ENCODE measurements at regions not wholly inside any gene's neighbourhood (a gene's known extent, or its start where the extent isn't known, plus 50 kb on each side); places are given as distances from the start of the nearest gene placed in this dataset.

DNA sequence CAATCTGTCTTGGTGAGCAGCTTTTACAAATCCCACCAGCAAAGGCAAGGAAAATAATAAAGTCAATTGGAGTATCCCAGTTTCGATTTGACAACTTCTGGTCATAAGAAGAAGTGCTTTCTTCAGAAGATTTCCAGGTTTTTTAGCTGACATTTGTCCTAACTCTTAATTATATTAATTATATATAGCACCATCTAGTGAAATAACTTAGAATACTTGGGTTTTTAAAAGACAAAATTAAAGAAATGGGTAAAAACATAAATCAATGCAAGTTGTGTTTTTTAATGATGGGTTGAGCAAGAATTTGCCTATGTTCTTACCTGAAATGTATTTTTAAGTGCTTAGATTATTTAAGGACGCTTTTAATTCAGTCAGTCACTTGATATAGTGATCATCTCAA is 421.8 kb downstream of the ACTL7B start:
- peak; percentile 61 for FAIRE-seq
- ChIA-PET POLR2A (no interaction called here), CTCF (interaction anchor here (0.6 to 2.9 kb wide), 11 partner anchors 10 to 1012 kb away, joined by 3 to 10 read pairs (median 3); no protein-coding TSS in a partner anchor)
- no peak for TF ChIP-seq EZH2 (IDR thresholded peaks at IDR 0.05; ENCODE audit: borderline replicate concordance, low read depth, low read length, severe bottlenecking)
- TF ChIP-seq POLR2AphosphoS5 (IDR thresholded peaks at IDR 0.05; ENCODE audit: insufficient read depth, low read depth, low read length): no peak
- TF ChIP-seq MYC (IDR thresholded peaks at IDR 0.05; ENCODE audit: low read depth, low read length): no peak
- no peak for TF ChIP-seq MAX (IDR thresholded peaks at IDR 0.05; ENCODE audit: insufficient read depth, insufficient read length)
- no peak for TF ChIP-seq POLR2A (IDR thresholded peaks at IDR 0.05; ENCODE audit: low read depth, low read length)
- TF ChIP-seq FOS (IDR thresholded peaks at IDR 0.05; ENCODE audit: borderline replicate concordance, insufficient read depth, low read length): no peak
- no peak for TF ChIP-seq GATA2 (IDR thresholded peaks at IDR 0.05; ENCODE audit: insufficient read depth, insufficient read length, low read depth, low read length)
- TF ChIP-seq, protein P1, sequence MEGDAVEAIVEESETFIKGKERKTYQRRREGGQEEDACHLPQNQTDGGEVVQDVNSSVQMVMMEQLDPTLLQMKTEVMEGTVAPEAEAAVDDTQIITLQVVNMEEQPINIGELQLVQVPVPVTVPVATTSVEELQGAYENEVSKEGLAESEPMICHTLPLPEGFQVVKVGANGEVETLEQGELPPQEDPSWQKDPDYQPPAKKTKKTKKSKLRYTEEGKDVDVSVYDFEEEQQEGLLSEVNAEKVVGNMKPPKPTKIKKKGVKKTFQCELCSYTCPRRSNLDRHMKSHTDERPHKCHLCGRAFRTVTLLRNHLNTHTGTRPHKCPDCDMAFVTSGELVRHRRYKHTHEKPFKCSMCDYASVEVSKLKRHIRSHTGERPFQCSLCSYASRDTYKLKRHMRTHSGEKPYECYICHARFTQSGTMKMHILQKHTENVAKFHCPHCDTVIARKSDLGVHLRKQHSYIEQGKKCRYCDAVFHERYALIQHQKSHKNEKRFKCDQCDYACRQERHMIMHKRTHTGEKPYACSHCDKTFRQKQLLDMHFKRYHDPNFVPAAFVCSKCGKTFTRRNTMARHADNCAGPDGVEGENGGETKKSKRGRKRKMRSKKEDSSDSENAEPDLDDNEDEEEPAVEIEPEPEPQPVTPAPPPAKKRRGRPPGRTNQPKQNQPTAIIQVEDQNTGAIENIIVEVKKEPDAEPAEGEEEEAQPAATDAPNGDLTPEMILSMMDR (IDR thresholded peaks at IDR 0.05; ENCODE audit: extremely low read depth in 1 of 2, insufficient read depth in 1 of 2, low read depth in 1 of 2, low read length in 2 of 2): no peak
- TF ChIP-seq JUN (IDR thresholded peaks at IDR 0.05; ENCODE audit: borderline replicate concordance, insufficient read depth, insufficient read length, low read depth): no peak
- Histone ChIP-seq H3K4me3 (replicated peaks in 1 of 3; ENCODE audit: insufficient read depth in 1 of 3, low read depth in 1 of 3, low read length in 3 of 3) (no peak overlapping the region), H4K20me1 (replicated peaks; ENCODE audit: control insufficient read depth, extremely low read depth, insufficient read depth, low read length) (no peaks in the 10 kb centered on the region), H3K79me2 (ENCODE audit: control insufficient read depth, insufficient read depth, low read length) (no peaks in the 10 kb centered on the region), H3K9me3 (replicated peaks; ENCODE audit: control insufficient read depth, insufficient read depth, low read length) (no peaks in the 10 kb centered on the region), H3K27ac (ENCODE audit: insufficient read depth, low read depth, low read length) (no peak overlapping the region), H3K4me2 (ENCODE audit: insufficient read depth, low read length) (no peak overlapping the region), H3K9me1 (replicated peaks; ENCODE audit: control insufficient read depth, extremely low read depth, insufficient read depth, low read length) (no peaks in the 10 kb centered on the region), H3K9ac (replicated peaks; ENCODE audit: extremely low read depth, insufficient read depth, low read length) (no peak overlapping the region), H3K27me3 (ENCODE audit: control insufficient read depth in 2 of 2, insufficient read depth in 2 of 2, low read length in 2 of 2) (no peaks in the 10 kb centered on the region), H3K4me1 (ENCODE audit: control insufficient read depth, extremely low read depth, insufficient read depth, low read length) (no peaks in the 10 kb centered on the region), H3K36me3 (ENCODE audit: control insufficient read depth in 2 of 2, extremely low read depth in 1 of 2, insufficient read depth in 2 of 2, low read length in 2 of 2) (no peaks in the 10 kb centered on the region), H2AFZ (ENCODE audit: low read depth, low read length) (no peak overlapping the region)
- intact Hi-C loops (cut with micrococcal nuclease): no loop called here
- dilution Hi-C loops (cut with MboI; ENCODE audit: extremely low pct_ligation_motif_present, low sequenced_read_pairs): no loop called here
- BruUV-seq (replicated peaks): no TSS peak
- DNase-seq (ENCODE audit: low read depth, low spot score): no peak

Measured in endothelial cell of umbilical vein (primary cell).